ENCODE measurements at regions not wholly inside any gene's neighbourhood (a gene's known extent, or its start where the extent isn't known, plus 50 kb on each side); places are given as distances from the start of the nearest gene placed in this dataset.
"Not testable (repeated sequence)": the region's sequence is repeated elsewhere in the genome, so short reads cannot be mapped to it uniquely, and the experiment has no call there.

GRCh38 chr5:96172436-96172835, 210.8 kb upstream of the ELL2 start:
- WGBS, 2 experiments (ENCODE audit: extremely low coverage in 1 of 2, insufficient coverage in 1 of 2, insufficient read length in 1 of 2, insufficient replicate concordance in 2 of 2, low coverage in 1 of 2, low lambda C conversion rate in 2 of 2, missing lambda C conversion rate in 1 of 2) = 94% methylated on average over 2 of the region's 2 CpGs; no CpG with 5 or more reads in 1 of the 2 experiments
- no peak overlapping the region for H3K9ac ChIP-seq (replicated peaks in 1 of 4; ENCODE audit: extremely low read depth in 1 of 4, low read depth in 3 of 4, low read length in 3 of 4)
- no peaks in the 10 kb centered on the region for H3K23me2 ChIP-seq (ENCODE audit: low read depth, low read length)
- H3K4me1 ChIP-seq (replicated peaks in 1 of 4; ENCODE audit: control insufficient read depth in 3 of 4, insufficient read depth in 4 of 4, low read length in 3 of 4) = no peaks in the 10 kb centered on the region
- H3K27me3 ChIP-seq (replicated peaks in 1 of 4; ENCODE audit: control insufficient read depth in 3 of 4, extremely low read depth in 1 of 4, insufficient read depth in 3 of 4, low read length in 3 of 4) = no peaks in the 10 kb centered on the region
- H4K5ac ChIP-seq (ENCODE audit: insufficient read length, low read depth, low read length) = no peak overlapping the region
- H3K18ac ChIP-seq (ENCODE audit: extremely low read depth, low read length) = no peak overlapping the region
- no peak overlapping the region for H2BK5ac ChIP-seq (ENCODE audit: low read depth, low read length)
- H3K27ac ChIP-seq (ENCODE audit: low read depth, low read length) = no peak overlapping the region
- CTCF ChIA-PET (ENCODE audit: partially characterized antibody) = interaction anchor here (1.2 kb wide), 1 partner anchor 17 kb away, joined by 4 read pairs; no protein-coding TSS in a partner anchor
- H3K36me3 ChIP-seq (ENCODE audit: control insufficient read depth in 2 of 4, insufficient read depth in 4 of 4, low read length in 3 of 4) = no peaks in the 10 kb centered on the region
- no peak overlapping the region for H3K23ac ChIP-seq (ENCODE audit: insufficient read length)
- TF ChIP-seq YY1 (IDR thresholded peaks at IDR 0.05; ENCODE audit: low read depth, low read length) (no peak), RNF2 (IDR thresholded peaks at IDR 0.05; ENCODE audit: borderline replicate concordance, low read depth, low read length, missing control alignments, poor library complexity, severe bottlenecking) (no peak)
- no peak overlapping the region for H2BK120ac ChIP-seq (replicated peaks; ENCODE audit: low read depth, low read length)
- H4K8ac ChIP-seq (ENCODE audit: extremely low read depth, insufficient read depth, low read length) = no peak overlapping the region
- no peak overlapping the region for H2BK15ac ChIP-seq (ENCODE audit: low read length)
- H2AFZ ChIP-seq (ENCODE audit: low read length) = no peak overlapping the region
- no peaks in the 10 kb centered on the region for H3K79me2 ChIP-seq (ENCODE audit: control insufficient read depth in 1 of 2, insufficient read depth in 2 of 2, low read length in 2 of 2)
- POLR2A ChIA-PET (ENCODE audit: partially characterized antibody) = no interaction called here
- H3K4me3 ChIP-seq (ENCODE audit: extremely low read depth in 1 of 4, insufficient read depth in 2 of 4, low read depth in 3 of 4, low read length in 4 of 4) = no peak overlapping the region
- H3K4me2 ChIP-seq (ENCODE audit: insufficient read depth in 1 of 2, low read depth in 2 of 2, low read length in 2 of 2) = no peak overlapping the region
- H3K56ac ChIP-seq (replicated peaks; ENCODE audit: insufficient read length, low read depth, low read length) = no peak overlapping the region
- H3K79me1 ChIP-seq (ENCODE audit: low read depth, low read length) = no peaks in the 10 kb centered on the region
- no peaks in the 10 kb centered on the region for H4K20me1 ChIP-seq (replicated peaks in 1 of 2; ENCODE audit: control insufficient read depth in 1 of 2, insufficient read depth in 2 of 2, low read length in 2 of 2)
- DNase-seq (ENCODE audit: low read depth in 1 of 2, low spot score in 2 of 2) = no peak
- no peak overlapping the region for H4K91ac ChIP-seq (replicated peaks; ENCODE audit: insufficient read length, low read length)
- no peak for FAIRE-seq
- no peak overlapping the region for H2BK20ac ChIP-seq (ENCODE audit: low read length)
- H3K4ac ChIP-seq (replicated peaks; ENCODE audit: insufficient read length, low read depth, low read length) = no peak overlapping the region
- no peak overlapping the region for H2BK12ac ChIP-seq (ENCODE audit: low read depth, low read length)
- H2AK5ac ChIP-seq (ENCODE audit: low read depth, low read length) = no peak overlapping the region
- no peaks in the 10 kb centered on the region for H3K9me3 ChIP-seq (ENCODE audit: insufficient read depth in 2 of 2, low read depth in 1 of 2, low read length in 1 of 2)
- H3K14ac ChIP-seq (ENCODE audit: insufficient read length) = no peak overlapping the region

- H3K4me2 ChIP-seq (ENCODE audit: insufficient read depth in 1 of 2, low read depth in 2 of 2, low read length in 2 of 2); POLR2A ChIA-PET (ENCODE audit: partially characterized antibody); H4K91ac ChIP-seq (replicated peaks; ENCODE audit: insufficient read length, low read length); H2BK120ac ChIP-seq (replicated peaks; ENCODE audit: low read depth, low read length); H4K5ac ChIP-seq (ENCODE audit: insufficient read length, low read depth, low read length); H3K4me1 ChIP-seq (replicated peaks in 1 of 4; ENCODE audit: control insufficient read depth in 3 of 4, insufficient read depth in 4 of 4, low read length in 3 of 4); H2BK15ac ChIP-seq (ENCODE audit: low read length); H3K27ac ChIP-seq (ENCODE audit: low read depth, low read length); H4K8ac ChIP-seq (ENCODE audit: extremely low read depth, insufficient read depth, low read length); H3K4ac ChIP-seq (replicated peaks; ENCODE audit: insufficient read length, low read depth, low read length); H3K4me3 ChIP-seq (ENCODE audit: extremely low read depth in 1 of 4, insufficient read depth in 2 of 4, low read depth in 3 of 4, low read length in 4 of 4); H2BK5ac ChIP-seq (ENCODE audit: low read depth, low read length); FAIRE-seq; H4K20me1 ChIP-seq (replicated peaks in 1 of 2; ENCODE audit: control insufficient read depth in 1 of 2, insufficient read depth in 2 of 2, low read length in 2 of 2); H3K79me2 ChIP-seq (ENCODE audit: control insufficient read depth in 1 of 2, insufficient read depth in 2 of 2, low read length in 2 of 2); H2AFZ ChIP-seq (ENCODE audit: low read length); H3K23me2 ChIP-seq (ENCODE audit: low read depth, low read length); H3K18ac ChIP-seq (ENCODE audit: extremely low read depth, low read length); H3K36me3 ChIP-seq (ENCODE audit: control insufficient read depth in 2 of 4, insufficient read depth in 4 of 4, low read length in 3 of 4); H2BK12ac ChIP-seq (ENCODE audit: low read depth, low read length); H3K14ac ChIP-seq (ENCODE audit: insufficient read length); H3K56ac ChIP-seq (replicated peaks; ENCODE audit: insufficient read length, low read depth, low read length); H3K27me3 ChIP-seq (replicated peaks in 1 of 4; ENCODE audit: control insufficient read depth in 3 of 4, extremely low read depth in 1 of 4, insufficient read depth in 3 of 4, low read length in 3 of 4); H3K9ac ChIP-seq (replicated peaks in 1 of 4; ENCODE audit: extremely low read depth in 1 of 4, low read depth in 3 of 4, low read length in 3 of 4); H2AK5ac ChIP-seq (ENCODE audit: low read depth, low read length); DNase-seq (ENCODE audit: low read depth in 1 of 2, low spot score in 2 of 2); H3K79me1 ChIP-seq (ENCODE audit: low read depth, low read length); H3K23ac ChIP-seq (ENCODE audit: insufficient read length); H3K9me3 ChIP-seq (ENCODE audit: insufficient read depth in 2 of 2, low read depth in 1 of 2, low read length in 1 of 2); H2BK20ac ChIP-seq (ENCODE audit: low read length): not testable (repeated sequence)
- CTCF ChIA-PET (ENCODE audit: partially characterized antibody) = interaction anchor here (1.2 kb wide), 1 partner anchor 18 kb away, joined by 4 read pairs; no protein-coding TSS in a partner anchor
- 73% methylated on average over 4 of the region's 4 CpGs; no CpG with 5 or more reads in 1 of the 2 experiments for WGBS, 2 experiments (ENCODE audit: extremely low coverage in 1 of 2, insufficient coverage in 1 of 2, insufficient read length in 1 of 2, insufficient replicate concordance in 2 of 2, low coverage in 1 of 2, low lambda C conversion rate in 2 of 2, missing lambda C conversion rate in 1 of 2)
Measured at GRCh38 chr5:96171973-96172372, 210.3 kb upstream of the ELL2 start.

All from H1 (cell line).